SIG-M5 (cell line): ENCODE measurements at regions not wholly inside any gene's neighbourhood (a gene's known extent, or its start where the extent isn't known, plus 50 kb on each side); places are given as distances from the start of the nearest gene placed in this dataset.

Experiments used
- DNase-seq: peaks from one replicate; lab custom pipeline; 2025; lab: John Stamatoyannopoulos, UW

GRCh38 chr11:116642481-116642880 lies 130.3 kb downstream of the BUD13 start:
- no peak for DNase-seq

- DNase-seq = no peak
Measured at GRCh38 chr11:116641561-116642045, 131.2 kb downstream of the BUD13 start.

DNA sequence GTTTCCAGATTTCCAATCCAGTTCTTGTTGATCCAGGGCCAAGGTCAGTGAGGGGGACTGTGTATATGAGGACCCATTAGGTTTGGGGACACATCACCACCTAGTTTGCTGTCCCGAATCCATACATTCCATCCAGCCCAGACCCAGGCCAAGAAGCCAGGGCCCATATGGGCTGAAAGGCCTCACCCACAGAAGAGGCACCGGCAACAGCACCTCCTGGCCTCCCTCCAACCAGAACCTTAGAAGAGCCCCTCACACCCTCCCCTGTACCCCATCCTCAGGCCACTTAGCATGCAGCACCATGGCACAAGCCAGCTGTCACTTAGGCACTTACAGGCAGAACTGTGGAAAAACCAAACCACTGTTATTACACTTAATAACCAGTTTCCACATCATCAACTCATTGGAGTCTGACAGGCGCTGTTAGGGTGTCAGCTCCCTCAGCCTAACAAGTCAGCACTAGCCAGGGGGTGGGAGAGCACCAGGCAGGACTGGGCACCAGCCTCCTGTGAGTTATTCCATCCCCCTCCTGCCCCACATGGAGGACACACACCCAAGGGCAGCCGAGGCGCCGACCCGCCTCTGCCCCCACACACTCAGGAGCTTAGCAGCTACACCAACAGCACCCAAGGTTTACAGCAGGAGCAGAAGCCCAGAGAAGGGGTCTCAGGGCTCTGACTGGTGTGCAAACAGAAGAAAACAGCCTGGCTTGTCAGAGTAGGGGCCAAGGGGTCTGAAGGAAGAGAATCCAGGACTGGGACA lies 132.0 kb downstream of the BUD13 start:
- no peak for DNase-seq

DNA sequence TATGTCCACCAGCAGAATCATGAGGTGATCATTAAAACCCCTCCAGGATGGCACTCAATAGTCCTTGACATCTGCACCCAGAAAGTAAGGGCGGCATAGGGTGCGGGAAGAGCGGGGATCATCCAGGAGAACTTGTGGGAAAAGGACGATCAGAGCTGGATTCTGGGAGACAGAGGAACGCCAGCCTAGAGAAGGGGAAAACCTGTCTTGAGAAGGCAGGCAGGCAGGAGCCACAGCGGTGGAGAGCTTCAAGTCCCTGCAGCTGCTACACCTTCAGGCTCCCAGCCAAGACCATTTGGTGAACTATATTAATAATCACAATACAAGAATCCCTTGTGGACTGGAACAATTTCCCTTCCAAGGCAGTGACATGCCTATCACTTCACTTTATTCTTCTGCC lies 134.3 kb downstream of the BUD13 start:
- DNase-seq = no peak

GRCh38 chr11:116637766-116638165 lies 135.0 kb downstream of the BUD13 start:
- DNase-seq = no peak

GRCh38 chr11:116636341-116636929 lies 136.4 kb downstream of the BUD13 start:
- no peak for DNase-seq

DNA sequence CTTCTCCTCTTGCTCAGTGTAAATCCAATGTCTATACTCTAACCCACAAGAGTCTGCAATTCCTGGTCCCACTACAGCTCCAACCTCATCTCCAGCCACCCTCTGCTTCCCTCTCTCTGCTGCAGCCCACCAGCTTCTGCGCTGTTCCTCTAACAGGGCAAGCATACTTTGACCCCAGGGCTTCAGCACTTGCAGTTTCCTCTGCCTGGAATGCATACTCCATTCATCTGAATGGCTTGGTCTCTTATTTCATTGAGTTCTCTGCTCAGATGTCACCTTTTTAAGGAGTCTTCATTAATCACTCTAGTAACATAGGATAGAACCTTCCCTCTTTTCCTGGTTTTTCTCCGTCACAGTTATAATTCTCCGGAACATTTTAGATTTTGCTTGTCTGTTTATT lies 141.6 kb downstream of the BUD13 start:
- DNase-seq = no peak

DNA sequence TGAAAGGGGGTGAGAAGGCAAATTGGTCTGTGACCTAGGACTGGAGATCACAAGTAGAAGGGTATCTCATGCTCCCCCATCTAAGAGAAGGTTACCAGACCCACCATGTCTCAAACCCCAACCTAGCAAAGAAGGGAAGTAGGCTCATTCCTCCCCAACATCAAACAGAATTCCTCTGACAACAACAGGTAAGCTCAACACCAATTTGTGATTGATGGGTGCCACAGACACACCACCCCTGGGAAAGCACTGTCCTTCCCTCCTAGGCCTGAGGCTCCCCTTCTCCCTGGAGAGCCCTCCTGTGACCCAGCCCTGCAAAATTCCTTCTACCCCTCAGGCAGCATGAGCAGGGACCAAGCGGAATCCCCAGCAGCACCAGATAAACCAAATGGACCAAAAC lies 154.3 kb downstream of the BUD13 start:
- DNase-seq = no peak

DNA sequence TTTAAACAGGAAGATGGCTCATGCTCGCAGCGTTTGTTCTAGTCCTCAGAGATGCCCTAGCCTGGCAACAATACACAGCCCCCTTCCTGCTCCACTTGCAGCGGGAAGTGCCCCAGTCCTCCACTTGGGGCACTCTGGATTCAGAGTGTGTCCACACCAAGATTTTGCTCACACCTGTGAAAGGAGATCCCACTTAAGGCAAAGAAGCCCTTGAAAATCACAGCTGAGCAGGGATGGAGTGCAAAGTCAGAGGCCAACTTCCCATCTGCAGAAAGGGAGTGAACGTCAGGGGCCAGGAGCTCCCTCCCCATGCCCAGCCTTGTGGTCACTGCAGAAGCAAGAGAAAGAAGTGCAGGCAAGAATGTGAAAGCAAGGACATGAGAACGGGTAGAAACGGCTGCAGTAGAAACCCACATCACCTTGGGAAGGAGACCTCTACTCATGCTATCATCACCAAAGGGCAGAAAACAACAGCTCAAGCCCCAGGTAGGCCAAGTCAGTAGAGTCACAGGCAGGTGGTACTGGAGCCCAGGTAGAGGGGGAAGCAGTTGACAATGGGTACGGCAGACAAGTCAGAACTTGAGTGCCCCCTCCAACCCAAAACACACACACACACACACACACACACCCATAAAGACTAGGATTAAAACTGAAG lies 157.4 kb downstream of the BUD13 start:
- DNase-seq = no peak

- no peak for DNase-seq
Measured at GRCh38 chr11:116614306-116615210, 158.2 kb downstream of the BUD13 start.

- DNase-seq = no peak
Measured at GRCh38 chr11:116613206-116613875, 159.4 kb downstream of the BUD13 start.

- no peak for DNase-seq
Measured at GRCh38 chr11:116611998-116612620, 160.7 kb downstream of the BUD13 start.

GRCh38 chr11:116610190-116610589 lies 162.6 kb downstream of the BUD13 start:
- DNase-seq = no peak

GRCh38 chr11:116607027-116607426 lies 165.8 kb downstream of the BUD13 start:
- DNase-seq = no peak

DNA sequence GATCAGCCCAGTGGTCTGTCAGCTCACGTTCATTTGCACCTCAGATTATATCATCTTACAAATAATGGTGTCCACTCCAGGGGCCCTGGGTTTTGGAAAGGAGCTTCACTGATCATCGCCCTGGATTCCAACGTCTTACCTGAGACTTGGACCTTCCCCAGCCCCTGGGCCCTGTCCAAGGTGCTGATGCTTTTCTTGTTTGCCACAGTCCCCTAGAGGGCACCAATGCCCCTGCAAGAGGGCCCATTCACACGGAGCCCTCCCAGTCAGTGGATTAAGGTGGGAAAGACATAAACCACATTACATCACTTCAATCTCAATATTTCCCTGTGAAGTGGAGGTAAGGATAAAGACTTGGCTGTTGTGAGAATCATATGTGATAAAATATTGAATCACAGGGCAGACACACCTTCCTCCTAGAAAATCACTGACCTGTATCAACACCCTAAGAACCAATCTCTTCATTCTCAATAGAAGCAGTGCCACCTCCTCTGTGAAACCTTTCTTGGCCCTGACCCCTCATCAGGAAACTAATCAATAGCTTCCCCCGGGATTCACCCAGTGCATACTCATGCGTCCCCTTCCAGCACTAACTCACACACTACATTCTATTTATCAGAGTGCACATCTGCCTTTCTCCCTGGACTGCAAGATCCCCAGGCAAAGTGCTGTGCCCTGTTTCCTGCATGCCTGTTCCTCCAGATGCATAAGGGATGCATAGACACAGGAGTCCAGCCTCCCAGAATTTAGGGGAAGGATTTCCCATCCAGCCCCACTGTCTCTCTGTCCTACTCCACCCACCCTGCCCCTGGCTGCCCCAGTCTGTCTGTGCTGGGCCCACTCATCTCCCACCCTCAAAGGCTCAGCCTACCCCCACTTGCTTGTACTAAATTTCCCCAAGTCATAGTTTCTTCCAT lies 167.0 kb downstream of the BUD13 start:
- no peak for DNase-seq

GRCh38 chr11:116603728-116604323 lies 169.0 kb downstream of the BUD13 start:
- DNase-seq = no peak

DNA sequence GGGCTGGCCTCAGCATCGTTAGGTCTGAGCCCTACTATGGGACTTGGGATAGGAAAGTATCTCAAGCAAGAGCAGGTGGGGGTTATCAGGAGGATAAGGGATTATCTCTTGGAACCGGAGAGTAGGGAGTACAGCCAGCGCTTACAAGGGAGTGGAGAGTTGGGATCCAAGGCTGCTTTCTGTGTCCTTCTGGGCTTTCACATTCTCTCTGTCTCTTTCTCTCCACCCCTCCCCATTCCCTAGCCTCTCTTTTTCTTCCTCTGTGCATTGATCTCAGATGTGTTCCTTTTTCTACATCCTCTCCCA lies 170.2 kb downstream of the BUD13 start:
- DNase-seq = no peak

DNA sequence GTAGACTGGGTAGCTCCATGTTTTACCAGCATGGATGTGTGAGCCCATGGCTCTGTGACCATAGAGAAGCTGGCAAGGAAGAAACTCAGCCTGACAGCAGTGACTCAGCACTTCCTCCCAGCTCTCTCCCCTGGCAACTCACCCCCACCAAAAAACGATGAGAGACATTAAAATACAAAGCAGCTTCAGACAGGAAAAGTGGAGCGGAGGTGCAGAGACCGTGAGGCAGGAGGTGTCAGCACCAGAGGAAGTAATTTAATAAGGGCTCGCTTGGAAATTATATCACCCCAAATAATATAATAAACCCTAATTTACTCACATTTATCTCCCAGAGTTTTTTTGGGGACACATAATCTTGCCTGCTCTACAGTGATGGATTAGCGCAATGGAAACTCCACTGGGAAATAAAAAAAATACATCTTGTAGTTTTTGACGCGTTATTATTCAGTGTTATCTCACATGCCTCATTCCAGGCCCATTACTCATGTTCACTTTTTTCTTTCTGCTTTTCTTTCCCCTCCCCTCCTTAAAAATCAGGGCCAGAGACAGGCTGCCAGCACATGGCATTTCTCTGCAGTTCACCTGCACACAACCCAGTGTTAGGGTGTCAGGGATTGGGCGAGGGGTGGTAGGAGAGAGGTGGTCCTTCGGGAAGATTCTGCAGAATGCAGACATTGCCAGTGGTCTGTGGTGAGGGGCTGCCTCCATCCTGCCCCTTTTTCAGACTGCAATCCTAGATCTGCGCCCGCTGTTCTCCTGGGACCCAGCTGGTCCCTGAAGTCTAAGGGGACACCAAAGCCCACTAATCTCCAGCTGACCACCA lies 170.8 kb downstream of the BUD13 start:
- no peak for DNase-seq

DNA sequence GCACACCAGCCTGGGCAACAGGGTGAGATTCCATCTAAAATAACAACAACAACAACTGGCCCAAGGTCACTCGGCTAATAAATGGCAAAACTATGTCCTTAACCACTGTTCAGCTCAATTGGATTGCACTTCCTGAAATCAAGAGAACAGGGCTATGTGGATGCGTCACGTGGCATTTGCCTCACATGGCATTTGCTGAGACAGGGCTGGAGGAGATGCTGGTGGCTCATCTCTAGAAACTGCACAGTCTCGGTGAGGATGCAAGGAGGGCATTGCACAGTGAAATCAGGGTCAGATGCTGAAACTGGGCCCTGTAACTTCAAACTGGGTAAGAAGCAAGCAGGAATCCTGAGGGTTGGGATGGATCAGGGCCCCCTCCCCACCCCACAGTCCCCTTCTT lies 171.9 kb downstream of the BUD13 start:
- DNase-seq = no peak
